Right atrium auricular region (tissue), 2 donors: ENCODE measurements at regions not wholly inside any gene's neighbourhood (a gene's known extent, or its start where the extent isn't known, plus 50 kb on each side); places are given as distances from the start of the nearest gene placed in this dataset.

ENCODE experiments used
- DNase-seq: peaks from one replicate; pipeline ENCODE4 v3.0.0-alpha.2; 2019; ENCODE audit warnings: low spot score
- H3K27ac ChIP-seq, 2 donors: fragments of 200-600 bp; sonication (generic); 1 replicate in 1 of 2; 2 replicates in 1 of 2; pipeline ENCODE4 v1.5.1; 2016 to 2019
- H3K27me3 ChIP-seq, 2 donors: fragments of 200-600 bp; sonication (generic); one replicate each; pipeline versions ENCODE4 v1.5.1 to v1.6.0; 2017 to 2019
- H3K36me3 ChIP-seq: fragments of 200-600 bp; sonication (generic); one replicate; pipeline ENCODE4 v1.5.1; 2016
- H3K4me1 ChIP-seq, 2 donors: fragments of 200-600 bp; sonication (generic); one replicate each; pipeline versions ENCODE4 v1.5.1 to v1.6.0; 2017 to 2019
- H3K4me3 ChIP-seq, 2 donors: fragments of 200-600 bp; sonication (generic); 1 replicate in 1 of 2; 2 replicates in 1 of 2; pipeline ENCODE4 v1.5.1; 2017 to 2019; ENCODE audit warnings: mild to moderate bottlenecking in 1 of 2, moderate library complexity in 1 of 2
- H3K9me3 ChIP-seq, 2 donors: fragments of 200-600 bp; sonication (generic); one replicate each; pipeline ENCODE4 v1.5.1; 2019
- CTCF ChIP-seq, 2 donors: fragments of 200-600 bp; sonication (generic); IDR thresholded peaks; one replicate each; pipeline ENCODE4 v1.5.1; 2019; ENCODE audit warnings: antibody characterized with exemption in 2 of 2

GRCh38 chr1:68820151-68820550 lies 323.3 kb upstream of the DEPDC1 start:
- no peaks in the 10 kb centered on the region for H3K4me1 ChIP-seq
- H3K9me3 ChIP-seq = no peaks in the 10 kb centered on the region
- no peak for DNase-seq
- no peaks in the 10 kb centered on the region for H3K27me3 ChIP-seq
- H3K36me3 ChIP-seq = no peaks in the 10 kb centered on the region
- no peak overlapping the region for H3K27ac ChIP-seq
- H3K4me3 ChIP-seq = no peak overlapping the region
- no peak for TF ChIP-seq CTCF (IDR thresholded peaks at IDR 0.05)

DNA sequence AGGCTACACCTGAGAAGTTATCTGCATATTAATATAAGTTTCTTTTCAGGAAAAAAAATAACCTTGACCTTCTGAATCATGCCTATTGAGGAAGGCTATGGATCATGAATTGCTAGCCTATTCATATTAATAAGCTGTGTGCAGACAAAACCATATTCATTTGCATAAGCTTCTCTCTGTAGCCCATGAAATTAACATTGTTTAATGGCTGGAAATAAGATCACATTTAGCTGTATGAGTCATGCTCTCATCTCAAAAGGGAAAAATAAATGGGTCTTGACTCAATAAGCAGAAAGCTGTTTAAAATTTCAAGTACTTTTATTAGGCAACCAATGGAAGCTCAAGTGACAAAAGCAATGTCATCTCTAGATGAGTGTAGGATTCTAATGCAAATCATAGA lies 330.0 kb upstream of the DEPDC1 start:
- DNase-seq = no peak
- Histone ChIP-seq H3K9me3 (peaks cover 0 to 28% of the 10 kb centered on the region in 2 donors), H3K27me3 (no peaks in the 10 kb centered on the region), H3K27ac (no peak overlapping the region), H3K36me3 (no peaks in the 10 kb centered on the region), H3K4me3 (no peak overlapping the region), H3K4me1 (no peaks in the 10 kb centered on the region)
- no peak for TF ChIP-seq CTCF (IDR thresholded peaks at IDR 0.05)

DNA sequence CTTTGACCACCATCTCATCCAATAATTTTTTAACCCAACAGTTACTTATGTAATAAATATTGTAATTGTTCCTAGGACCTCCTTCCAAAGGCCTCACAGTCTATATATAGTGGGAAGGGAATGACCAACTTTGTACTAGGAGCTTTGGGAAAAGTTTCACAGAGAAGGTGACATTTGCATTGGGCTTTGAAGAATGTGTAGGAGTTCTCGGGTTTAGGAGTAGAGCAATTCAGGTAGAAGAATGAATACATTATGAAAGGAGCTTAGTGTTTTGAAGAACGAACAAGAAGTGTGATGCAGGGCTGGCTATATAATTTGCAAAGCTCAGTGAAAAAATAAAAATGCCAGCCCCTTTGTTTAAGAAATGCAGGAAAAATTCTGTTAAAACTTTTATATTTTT lies 330.4 kb upstream of the DEPDC1 start:
- H3K9me3 ChIP-seq = peaks cover 0 to 31% of the 10 kb centered on the region in 2 donors
- no peak overlapping the region for H3K4me3 ChIP-seq
- TF ChIP-seq CTCF (IDR thresholded peaks at IDR 0.05) = no peak
- DNase-seq = no peak
- H3K4me1 ChIP-seq = no peaks in the 10 kb centered on the region
- no peak overlapping the region for H3K27ac ChIP-seq
- H3K27me3 ChIP-seq = no peaks in the 10 kb centered on the region
- H3K36me3 ChIP-seq = no peaks in the 10 kb centered on the region

- Histone ChIP-seq H3K27me3 (no peaks in the 10 kb centered on the region), H3K27ac (no peak overlapping the region), H3K36me3 (no peaks in the 10 kb centered on the region), H3K4me1 (no peaks in the 10 kb centered on the region), H3K9me3 (peaks cover 0 to 31% of the 10 kb centered on the region in 2 donors), H3K4me3 (no peak overlapping the region)
- no peak for TF ChIP-seq CTCF (IDR thresholded peaks at IDR 0.05)
- no peak for DNase-seq
Observed at GRCh38 chr1:68828013-68828412, 331.1 kb upstream of the DEPDC1 start.

DNA sequence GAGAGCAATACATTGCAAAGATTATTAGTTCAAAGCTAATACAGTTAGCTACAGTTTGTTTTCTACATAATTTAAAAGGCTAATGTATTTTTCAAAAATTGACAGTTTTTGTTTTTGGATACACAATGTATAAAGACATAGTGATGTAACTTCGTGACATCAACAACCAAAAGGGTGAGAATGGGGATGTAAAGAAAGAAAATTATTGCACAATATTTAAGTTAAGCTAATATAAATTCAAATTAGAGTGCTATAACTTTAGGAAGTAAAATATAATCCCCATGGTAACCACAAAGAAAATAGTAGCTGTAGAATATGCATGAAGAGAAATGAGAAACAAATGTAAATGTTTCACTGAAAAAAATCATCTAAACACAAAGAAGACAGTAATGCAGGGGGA lies 334.4 kb upstream of the DEPDC1 start:
- Histone ChIP-seq H3K4me3 (no peak overlapping the region), H3K9me3 (peaks cover 0 to 34% of the 10 kb centered on the region in 2 donors), H3K4me1 (no peaks in the 10 kb centered on the region), H3K27ac (no peak overlapping the region), H3K27me3 (no peaks in the 10 kb centered on the region), H3K36me3 (no peaks in the 10 kb centered on the region)
- no peak for DNase-seq
- TF ChIP-seq CTCF (IDR thresholded peaks at IDR 0.05) = no peak

DNA sequence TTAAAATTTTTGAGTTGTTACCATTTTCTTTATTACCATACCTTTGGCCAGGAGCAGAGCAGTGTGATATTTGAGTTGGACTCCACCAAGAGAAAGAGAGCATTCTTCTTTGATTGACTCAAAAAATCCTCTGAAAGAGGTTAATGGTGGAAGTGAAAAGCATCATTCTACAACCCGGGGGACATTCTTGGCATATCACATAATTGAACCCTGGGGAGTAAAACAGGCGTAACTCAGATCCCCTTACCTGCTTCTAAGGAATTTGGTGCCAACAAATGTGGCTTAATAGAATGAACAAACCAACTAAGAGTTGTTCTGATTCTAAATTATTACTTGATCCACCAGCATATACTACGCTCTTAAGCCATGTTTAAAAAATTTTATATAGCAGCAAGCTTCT lies 351.1 kb upstream of the DEPDC1 start:
- Histone ChIP-seq H3K27ac (no peak overlapping the region), H3K36me3 (no peaks in the 10 kb centered on the region), H3K4me3 (no peak overlapping the region), H3K9me3 (no peaks in the 10 kb centered on the region), H3K4me1 (no peaks in the 10 kb centered on the region), H3K27me3 (no peaks in the 10 kb centered on the region)
- no peak for TF ChIP-seq CTCF (IDR thresholded peaks at IDR 0.05)
- no peak for DNase-seq
